PC-3 (cell line): ENCODE measurements at regions not wholly inside any gene's neighbourhood (a gene's known extent, or its start where the extent isn't known, plus 50 kb on each side); places are given as distances from the start of the nearest gene placed in this dataset.

ENCODE experiments used
- CTCF ChIP-seq: fragments of 300-600 bp; sonication (generic); conservative IDR thresholded peaks from 2 replicates; pipeline ENCODE4 v1.5.1; 2017; ENCODE audit warnings: antibody characterized with exemption, low read depth, mild to moderate bottlenecking, low read length
- EZH2 ChIP-seq: fragments of 300-600 bp; sonication (generic); IDR thresholded peaks from one replicate; pipeline ENCODE4 v1.6.1; 2017; ENCODE audit warnings: antibody characterized with exemption, mild to moderate bottlenecking, low read length; ENCODE audit not compliant: unreplicated experiment
- EZH2phosphoT487 ChIP-seq: fragments of 300-600 bp; sonication (generic); IDR thresholded peaks from 2 replicates; pipeline ENCODE4 v1.6.1; 2018; ENCODE audit warnings: mild to moderate bottlenecking, antibody characterized with exemption, low read length, borderline replicate concordance

DNA sequence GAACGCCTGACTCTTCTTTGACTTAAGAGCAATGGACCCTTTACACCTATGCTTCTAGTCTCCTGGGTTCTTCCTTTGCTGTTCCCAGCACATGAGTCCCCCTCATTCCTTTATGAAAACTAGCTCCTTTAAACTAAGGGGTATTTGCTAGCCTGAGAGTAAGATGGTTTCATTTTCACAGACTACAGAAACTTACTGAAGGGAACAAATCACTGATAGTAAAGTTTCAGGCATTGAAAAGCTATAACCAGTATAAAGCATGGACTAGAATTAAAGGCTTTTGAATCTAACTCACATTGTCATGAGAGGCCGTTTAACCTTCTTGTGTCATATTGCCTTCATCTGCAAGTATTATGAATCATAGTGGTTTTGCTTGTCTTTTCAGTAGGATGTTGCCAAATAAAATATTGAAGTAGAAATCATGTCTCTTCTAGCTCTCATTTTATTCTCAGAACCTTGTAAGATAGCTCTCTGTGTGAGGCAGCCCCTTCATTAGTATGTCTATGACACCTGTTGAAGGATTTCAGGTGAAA lies 765.9 kb downstream of the NR2F2 start:
- TF ChIP-seq CTCF (no peak), EZH2 (no peak), EZH2phosphoT487 (no peak)
